ENCODE measurements at regions not wholly inside any gene's neighbourhood (a gene's known extent, or its start where the extent isn't known, plus 50 kb on each side); places are given as distances from the start of the nearest gene placed in this dataset.

DNA sequence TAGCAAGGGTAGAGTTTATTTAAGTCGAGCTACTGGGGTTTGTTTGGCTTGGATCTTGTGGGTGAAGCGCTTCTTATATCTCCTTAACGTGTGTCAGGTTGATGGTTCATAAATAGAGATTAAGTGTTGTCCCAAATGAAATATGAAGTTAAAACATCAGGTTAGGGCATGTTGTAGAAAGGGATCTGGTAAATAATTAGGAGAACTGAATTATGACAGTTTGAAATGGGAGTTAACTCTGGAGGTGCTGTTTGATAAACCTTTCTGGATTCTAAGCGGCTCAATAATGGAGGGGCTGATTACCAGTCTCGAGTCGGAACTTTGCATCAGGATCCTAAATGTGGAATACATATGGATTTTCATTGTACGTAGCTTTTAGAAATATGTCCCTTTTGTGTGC lies 717.0 kb upstream of the WWC1 start:
- TF ChIP-seq POLR2A (IDR thresholded peaks at IDR 0.05), result no peak
- TF ChIP-seq, protein P1, sequence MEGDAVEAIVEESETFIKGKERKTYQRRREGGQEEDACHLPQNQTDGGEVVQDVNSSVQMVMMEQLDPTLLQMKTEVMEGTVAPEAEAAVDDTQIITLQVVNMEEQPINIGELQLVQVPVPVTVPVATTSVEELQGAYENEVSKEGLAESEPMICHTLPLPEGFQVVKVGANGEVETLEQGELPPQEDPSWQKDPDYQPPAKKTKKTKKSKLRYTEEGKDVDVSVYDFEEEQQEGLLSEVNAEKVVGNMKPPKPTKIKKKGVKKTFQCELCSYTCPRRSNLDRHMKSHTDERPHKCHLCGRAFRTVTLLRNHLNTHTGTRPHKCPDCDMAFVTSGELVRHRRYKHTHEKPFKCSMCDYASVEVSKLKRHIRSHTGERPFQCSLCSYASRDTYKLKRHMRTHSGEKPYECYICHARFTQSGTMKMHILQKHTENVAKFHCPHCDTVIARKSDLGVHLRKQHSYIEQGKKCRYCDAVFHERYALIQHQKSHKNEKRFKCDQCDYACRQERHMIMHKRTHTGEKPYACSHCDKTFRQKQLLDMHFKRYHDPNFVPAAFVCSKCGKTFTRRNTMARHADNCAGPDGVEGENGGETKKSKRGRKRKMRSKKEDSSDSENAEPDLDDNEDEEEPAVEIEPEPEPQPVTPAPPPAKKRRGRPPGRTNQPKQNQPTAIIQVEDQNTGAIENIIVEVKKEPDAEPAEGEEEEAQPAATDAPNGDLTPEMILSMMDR (IDR thresholded peaks at IDR 0.05 in 4 of 5, conservative IDR thresholded peaks at IDR 0.05 in 1 of 5), result no peak
- intact Hi-C loops (cut with DNase I; ENCODE audit: low total_unique reads), result no loop called here
- no peaks in the 10 kb centered on the region for H3K36me3 ChIP-seq
- DNase-seq (no peak), ATAC-seq (no peak)
- H3K27me3 ChIP-seq, result peaks cover 4 to 28% (median 9%) of the 10 kb centered on the region in 3 donors
- H3K27ac ChIP-seq, result no peak overlapping the region
- H3K4me1 ChIP-seq, result no peaks in the 10 kb centered on the region
- in situ Hi-C loops (cut with MboI; ENCODE audit: low sequenced_read_pairs in 4 of 4), result no loop called here
- no peak overlapping the region for H3K4me3 ChIP-seq
- H3K9me3 ChIP-seq, result no peaks in the 10 kb centered on the region

GRCh38 chr5:167575330-167575729 lies 716.1 kb upstream of the WWC1 start:
- Histone ChIP-seq H3K36me3 (no peaks in the 10 kb centered on the region), H3K4me1 (no peaks in the 10 kb centered on the region), H3K27me3 (peaks cover 4 to 28% (median 9%) of the 10 kb centered on the region in 3 donors), H3K4me3 (no peak overlapping the region), H3K27ac (no peak overlapping the region), H3K9me3 (no peaks in the 10 kb centered on the region)
- TF ChIP-seq, protein P1 (IDR thresholded peaks at IDR 0.05 in 4 of 5, conservative IDR thresholded peaks at IDR 0.05 in 1 of 5), result no peak
- no peak for TF ChIP-seq POLR2A (IDR thresholded peaks at IDR 0.05)
- intact Hi-C loops (cut with DNase I; ENCODE audit: low total_unique reads), result no loop called here
- DNase-seq, result no peak
- no peak for ATAC-seq
- in situ Hi-C loops (cut with MboI; ENCODE audit: low sequenced_read_pairs in 4 of 4), result no loop called here

GRCh38 chr5:167576126-167576525 lies 715.3 kb upstream of the WWC1 start:
- H3K4me3 ChIP-seq, result no peak overlapping the region
- in situ Hi-C loops (cut with MboI; ENCODE audit: low sequenced_read_pairs in 4 of 4) (no loop called here), intact Hi-C loops (cut with DNase I; ENCODE audit: low total_unique reads) (no loop called here)
- no peaks in the 10 kb centered on the region for H3K9me3 ChIP-seq
- H3K27ac ChIP-seq, result no peak overlapping the region
- no peak for ATAC-seq
- no peak for DNase-seq
- peaks cover 4 to 28% (median 9%) of the 10 kb centered on the region in 3 donors for H3K27me3 ChIP-seq
- H3K36me3 ChIP-seq, result no peaks in the 10 kb centered on the region
- H3K4me1 ChIP-seq, result no peaks in the 10 kb centered on the region
- TF ChIP-seq POLR2A (IDR thresholded peaks at IDR 0.05), result no peak
- TF ChIP-seq, protein P1 (IDR thresholded peaks at IDR 0.05 in 4 of 5, conservative IDR thresholded peaks at IDR 0.05 in 1 of 5), result no peak

- Histone ChIP-seq H3K27me3 (peaks cover 4 to 28% (median 9%) of the 10 kb centered on the region in 3 donors), H3K9me3 (no peaks in the 10 kb centered on the region), H3K36me3 (no peaks in the 10 kb centered on the region), H3K4me1 (no peaks in the 10 kb centered on the region), H3K4me3 (no peak overlapping the region), H3K27ac (no peak overlapping the region)
- ATAC-seq, result no peak
- intact Hi-C loops (cut with DNase I; ENCODE audit: low total_unique reads) (no loop called here), in situ Hi-C loops (cut with MboI; ENCODE audit: low sequenced_read_pairs in 4 of 4) (no loop called here)
- no peak for TF ChIP-seq POLR2A (IDR thresholded peaks at IDR 0.05)
- TF ChIP-seq, protein P1 (IDR thresholded peaks at IDR 0.05 in 4 of 5, conservative IDR thresholded peaks at IDR 0.05 in 1 of 5), result no peak
- DNase-seq, result no peak
Observed at GRCh38 chr5:167576897-167577296, 714.5 kb upstream of the WWC1 start.

- ATAC-seq (no peak), DNase-seq (no peak)
- Histone ChIP-seq H3K9me3 (no peaks in the 10 kb centered on the region), H3K36me3 (no peaks in the 10 kb centered on the region), H3K27ac (no peak overlapping the region), H3K4me3 (no peak overlapping the region), H3K4me1 (no peaks in the 10 kb centered on the region), H3K27me3 (peaks cover 4 to 24% (median 9%) of the 10 kb centered on the region in 3 donors)
- TF ChIP-seq, protein P1 (IDR thresholded peaks at IDR 0.05 in 4 of 5, conservative IDR thresholded peaks at IDR 0.05 in 1 of 5), result no peak
- in situ Hi-C loops (cut with MboI; ENCODE audit: low sequenced_read_pairs in 4 of 4) (no loop called here), intact Hi-C loops (cut with DNase I; ENCODE audit: low total_unique reads) (no loop called here)
Observed at GRCh38 chr5:167577616-167578015, 713.8 kb upstream of the WWC1 start.

All from gastrocnemius medialis (tissue), 4 donors.